Colon (tissue), 2 donors: ENCODE measurements at regions not wholly inside any gene's neighbourhood (a gene's known extent, or its start where the extent isn't known, plus 50 kb on each side); places are given as distances from the start of the nearest gene placed in this dataset.

Experiments
- FAIRE-seq: peaks from 2 replicates; lab custom pipeline; 2012; peaks lifted over from hg19 to GRCh38; lab: Jason Lieb, UNC
- donor health status: control.
- donor health status: control.

DNA sequence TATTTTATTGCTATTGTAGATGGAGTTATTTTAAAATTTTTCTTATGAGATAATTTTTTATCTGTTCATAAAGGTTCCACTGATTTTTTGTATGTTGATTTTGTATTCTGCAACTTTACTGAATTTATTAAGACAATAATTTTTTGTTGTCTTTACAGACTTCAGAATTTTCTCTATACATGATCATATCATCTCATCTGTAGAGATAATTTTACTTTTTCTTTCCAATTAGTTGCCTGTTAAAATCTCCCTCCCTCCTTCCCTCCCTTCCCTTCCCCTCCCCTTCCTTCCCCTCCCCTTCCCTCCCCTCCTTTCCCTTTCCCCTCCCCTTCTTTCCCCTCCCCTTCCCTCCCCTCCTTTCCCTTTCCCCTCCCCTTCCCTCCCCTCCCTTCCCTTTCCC lies 378.1 kb downstream of the SOCS6 start:
- no peak for FAIRE-seq

GRCh38 chr18:70663141-70663540 lies 374.3 kb downstream of the SOCS6 start:
- no peak for FAIRE-seq

- no peak for FAIRE-seq
Measured at GRCh38 chr18:70662588-70662987, 373.7 kb downstream of the SOCS6 start.

DNA sequence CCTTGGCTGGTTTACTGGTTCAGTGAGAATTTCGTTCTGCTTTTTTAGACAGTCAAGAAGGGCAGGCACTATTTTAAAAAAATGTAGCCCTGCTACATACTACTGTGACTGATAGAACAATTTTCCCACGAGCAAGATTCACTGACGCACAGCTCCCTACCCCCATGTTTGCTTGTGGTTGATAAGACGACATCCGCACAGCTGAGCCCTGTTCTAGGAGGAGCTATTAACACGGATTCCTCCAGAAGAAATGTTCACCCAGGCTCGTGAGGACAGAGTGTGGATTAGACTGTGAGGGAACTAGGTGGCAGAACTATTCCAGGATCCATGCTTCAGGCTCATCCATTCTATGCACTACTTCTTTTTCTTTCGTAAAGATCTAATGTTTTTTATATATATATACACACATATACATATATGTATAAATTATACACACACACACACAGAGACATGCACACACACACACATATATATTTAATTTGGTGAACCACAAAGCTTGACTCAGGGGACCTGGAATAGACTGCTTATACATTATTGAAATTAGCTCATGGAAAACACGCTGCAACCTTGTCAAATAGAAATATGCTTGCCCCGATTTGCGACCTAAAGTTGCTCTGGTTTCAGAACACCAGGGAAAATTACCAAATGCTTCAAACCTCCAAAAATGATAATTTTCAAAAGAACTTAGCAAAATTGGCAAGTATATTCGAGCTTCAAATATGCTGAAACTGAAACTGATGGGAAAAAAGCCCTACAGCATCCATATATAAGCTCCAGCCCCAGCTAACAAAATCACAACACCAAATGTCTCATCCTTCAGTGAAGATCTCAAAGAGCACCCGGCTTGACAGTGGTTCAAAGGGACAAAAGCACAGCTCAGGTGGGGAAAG lies 370.4 kb downstream of the SOCS6 start:
- no peak for FAIRE-seq

- FAIRE-seq = no peak
Measured at GRCh38 chr18:70653671-70654070, 364.8 kb downstream of the SOCS6 start.

DNA sequence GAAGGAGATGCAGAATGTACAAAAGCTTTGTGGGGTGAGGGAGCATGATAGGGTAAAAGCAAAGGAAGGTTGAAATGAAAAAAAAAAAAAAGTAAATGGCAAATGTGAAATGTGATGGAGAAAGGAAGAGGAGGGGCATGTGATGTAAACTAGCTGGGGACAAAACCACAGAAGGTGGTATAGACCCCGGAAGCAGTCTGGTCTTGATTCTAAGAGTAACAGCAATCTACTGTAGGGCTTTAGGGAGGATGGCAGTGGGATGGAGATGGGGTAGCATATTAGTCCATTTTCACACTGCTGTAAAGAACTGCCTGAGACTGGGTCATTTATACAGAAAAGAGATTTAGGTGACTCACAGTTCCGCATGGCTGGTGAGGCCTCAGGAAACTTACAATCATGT lies 362.0 kb downstream of the SOCS6 start:
- no peak for FAIRE-seq

DNA sequence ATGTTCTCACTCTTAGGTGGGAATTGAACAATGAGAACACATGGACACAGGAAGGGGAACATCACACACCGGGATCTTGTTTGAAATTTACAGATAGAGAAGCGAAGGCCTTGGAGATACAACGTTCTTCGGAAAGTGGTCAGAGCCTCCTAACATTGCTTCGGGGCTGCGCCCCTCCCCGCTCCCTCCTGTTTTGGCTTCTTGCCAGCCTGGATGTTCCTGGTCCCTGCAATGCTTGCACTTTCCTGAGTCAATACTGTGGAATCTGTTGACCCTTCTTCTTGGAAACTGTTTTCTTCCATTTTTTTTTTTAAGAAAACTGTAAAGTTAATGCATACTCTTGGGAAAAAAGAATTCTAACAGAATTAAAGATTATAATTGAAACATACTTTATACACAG lies 360.8 kb downstream of the SOCS6 start:
- no peak for FAIRE-seq

GRCh38 chr18:70645971-70646370 lies 357.1 kb downstream of the SOCS6 start:
- FAIRE-seq = no peak

GRCh38 chr18:70643812-70644211 lies 355.0 kb downstream of the SOCS6 start:
- no peak for FAIRE-seq

GRCh38 chr18:70641156-70641775 lies 352.4 kb downstream of the SOCS6 start:
- no peak for FAIRE-seq

GRCh38 chr18:70640336-70640887 lies 351.6 kb downstream of the SOCS6 start:
- no peak for FAIRE-seq

DNA sequence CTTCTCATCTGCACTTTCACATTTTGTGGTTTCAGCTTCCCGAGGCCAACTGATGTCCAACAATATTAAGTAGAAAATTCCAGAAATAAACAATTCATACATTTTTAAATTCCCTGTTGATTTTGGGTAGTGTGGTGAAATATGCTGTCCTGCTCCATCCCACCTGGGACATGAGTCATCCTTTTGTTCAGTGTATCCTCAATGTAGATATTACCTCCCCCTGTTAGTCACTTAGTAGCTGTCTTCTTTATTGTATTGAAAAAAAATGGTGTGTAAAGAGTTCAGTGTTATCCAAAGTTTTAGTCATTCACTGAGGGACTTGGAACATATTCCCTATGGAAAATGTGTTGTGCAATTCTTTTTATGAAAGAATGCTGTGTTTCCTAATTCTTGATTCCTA lies 348.1 kb downstream of the SOCS6 start:
- FAIRE-seq = no peak

DNA sequence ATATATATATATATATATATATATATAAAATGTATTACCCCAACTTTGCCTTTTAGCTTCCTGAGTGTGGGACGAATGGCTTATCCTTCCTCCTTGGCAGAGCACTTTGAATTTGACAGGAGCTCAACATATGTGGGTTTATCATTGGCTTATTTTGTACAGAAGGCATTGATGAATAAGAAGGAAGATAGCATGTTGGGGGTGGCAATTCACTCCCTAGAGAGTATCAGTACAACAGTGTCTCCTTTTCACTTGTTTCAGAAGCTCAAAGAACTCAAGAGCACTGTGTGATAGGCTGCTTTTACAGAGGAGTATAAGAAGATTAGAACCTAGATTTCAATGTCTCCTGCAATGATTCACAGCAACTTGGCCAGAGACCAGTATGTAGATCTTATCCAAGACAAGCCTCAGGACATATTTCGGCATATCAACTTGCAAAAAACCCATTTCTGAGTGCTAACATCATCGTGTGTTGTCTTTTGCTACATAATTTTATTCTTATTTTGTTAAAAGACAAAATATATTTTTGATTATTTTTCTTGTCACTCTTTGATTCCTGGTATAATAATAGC lies 345.8 kb downstream of the SOCS6 start:
- FAIRE-seq = no peak

DNA sequence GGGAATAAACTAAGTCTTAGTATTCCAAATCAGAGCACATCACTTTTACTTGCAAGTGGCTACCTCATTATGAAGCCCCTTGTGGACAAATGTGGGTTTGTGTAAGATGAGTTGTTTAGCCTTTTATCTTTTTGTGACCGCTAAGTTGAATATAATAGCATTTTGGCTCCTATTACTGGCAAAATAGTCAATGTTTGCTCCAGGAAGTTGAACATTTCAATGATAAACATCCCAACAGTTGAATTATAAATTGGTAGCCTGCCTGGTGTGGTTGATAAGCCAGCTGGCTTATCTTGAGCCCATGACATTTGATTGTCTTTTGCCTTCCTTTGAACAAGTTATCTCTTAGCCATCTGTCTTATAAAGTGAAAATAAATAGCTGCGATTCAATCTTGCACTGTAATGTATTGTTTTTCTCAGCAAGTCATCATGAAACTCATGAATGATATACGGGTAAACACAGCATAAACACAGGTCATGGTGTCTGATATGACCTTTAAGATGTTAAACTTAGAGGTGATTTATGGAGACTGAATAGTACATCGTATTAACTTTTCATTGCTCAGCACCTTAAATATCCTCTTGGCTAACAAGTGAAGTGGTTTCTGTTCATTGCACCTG lies 338.4 kb downstream of the SOCS6 start:
- FAIRE-seq = no peak

DNA sequence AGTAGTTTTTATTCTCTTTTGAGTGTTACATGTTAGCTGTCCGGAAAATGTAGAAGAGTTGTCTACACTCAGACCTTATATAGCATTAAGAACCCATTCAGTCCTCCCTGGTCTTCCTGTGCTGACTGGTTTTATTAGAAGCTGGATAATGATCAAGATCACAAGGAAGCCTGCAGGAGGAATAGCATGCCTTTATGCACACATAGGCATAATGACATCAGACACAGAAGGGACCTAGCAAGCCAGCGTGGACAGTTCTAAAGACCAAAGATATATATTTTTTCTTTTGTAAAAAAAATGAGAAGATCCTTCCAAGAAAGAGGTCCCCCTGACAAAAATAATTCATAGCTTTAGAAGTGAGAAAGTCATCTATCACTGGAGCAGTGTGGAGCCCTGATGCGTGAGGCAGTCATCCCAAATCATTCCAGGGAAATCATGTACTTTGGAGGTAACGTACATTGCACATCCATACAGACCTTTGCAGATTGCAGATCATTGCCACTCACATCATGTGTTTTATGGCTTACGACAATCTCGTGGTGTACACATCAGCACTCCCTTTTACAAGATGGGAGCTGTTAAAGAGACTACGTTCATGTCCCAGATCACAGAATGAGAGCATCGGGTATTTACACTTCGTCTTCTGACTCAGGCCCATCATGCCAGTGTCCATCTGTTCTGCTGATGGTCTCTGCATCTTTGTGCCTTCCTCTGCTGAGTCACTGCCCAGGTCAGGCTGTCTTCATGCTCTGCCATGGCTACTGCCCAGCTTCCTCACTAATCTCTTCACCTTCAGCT lies 334.0 kb downstream of the SOCS6 start:
- FAIRE-seq = no peak

- FAIRE-seq = no peak
Measured at GRCh38 chr18:70621710-70622109, 332.9 kb downstream of the SOCS6 start.

- FAIRE-seq = no peak
Measured at GRCh38 chr18:70620837-70621612, 332.2 kb downstream of the SOCS6 start.

GRCh38 chr18:70617020-70617763 lies 328.3 kb downstream of the SOCS6 start:
- FAIRE-seq = no peak

- FAIRE-seq = no peak
Measured at GRCh38 chr18:70600225-70600925, 311.5 kb downstream of the SOCS6 start.

DNA sequence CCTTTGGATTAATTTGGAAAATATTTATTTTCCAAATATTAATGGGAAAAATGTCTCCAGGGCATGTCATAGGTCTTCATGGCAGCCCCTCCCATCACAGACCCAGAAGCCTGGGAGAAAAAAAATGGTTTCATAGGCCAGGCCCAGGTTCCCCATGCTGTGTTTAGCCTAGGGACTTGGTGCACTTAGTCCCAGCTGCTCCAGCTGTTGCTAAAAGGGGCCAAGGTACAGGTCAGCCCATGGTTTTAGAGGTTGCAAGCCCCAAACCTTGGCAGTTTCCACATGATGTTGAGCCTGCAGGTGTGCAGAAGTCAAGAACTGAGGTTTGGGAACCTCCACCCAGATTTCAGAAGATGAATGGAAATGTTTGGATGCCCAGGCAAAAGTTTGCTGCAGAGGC lies 309.6 kb downstream of the SOCS6 start:
- no peak for FAIRE-seq
